ENCODE measurements at regions not wholly inside any gene's neighbourhood (a gene's known extent, or its start where the extent isn't known, plus 50 kb on each side); places are given as distances from the start of the nearest gene placed in this dataset.

GRCh38 chr2:16208241-16208797 is 268.0 kb downstream of the MYCN start:
- H3K9me2 ChIP-seq (ENCODE audit: low read depth, low read length), result no peaks in the 10 kb centered on the region
- no peaks in the 10 kb centered on the region for H3K9me3 ChIP-seq (ENCODE audit: low read length)
- no peak overlapping the region for H3K4me2 ChIP-seq (ENCODE audit: low read length)
- no peak overlapping the region for H2AFZ ChIP-seq (ENCODE audit: low read length)
- no peaks in the 10 kb centered on the region for H3K36me3 ChIP-seq (ENCODE audit: insufficient read depth, low read length)
- H3K79me2 ChIP-seq (ENCODE audit: insufficient read depth, low read length), result no peaks in the 10 kb centered on the region
- H4K20me1 ChIP-seq (ENCODE audit: insufficient read depth, low read length), result no peaks in the 10 kb centered on the region
- TF ChIP-seq EZH2 (IDR thresholded peaks at IDR 0.05; ENCODE audit: borderline replicate concordance, low read length) (no peak), CTCF (IDR thresholded peaks at IDR 0.05; ENCODE audit: low read length) (no peak)
- H3K9ac ChIP-seq (ENCODE audit: low read length), result no peak overlapping the region
- no peaks in the 10 kb centered on the region for H3K27me3 ChIP-seq (ENCODE audit: insufficient read depth, low read length)
- no peak overlapping the region for H3K27ac ChIP-seq (ENCODE audit: low read depth, low read length, poor library complexity, severe bottlenecking)
- H3K4me1 ChIP-seq (ENCODE audit: insufficient read depth, low read length, severe bottlenecking), result no peaks in the 10 kb centered on the region
- H3K4me3 ChIP-seq (ENCODE audit: low read depth, low read length, poor library complexity, severe bottlenecking), result no peak overlapping the region
- H3F3A ChIP-seq (ENCODE audit: insufficient read depth, low read length), result no peaks in the 10 kb centered on the region

GRCh38 chr2:16207611-16208010 is 267.3 kb downstream of the MYCN start:
- H3K27me3 ChIP-seq (ENCODE audit: insufficient read depth, low read length), result no peaks in the 10 kb centered on the region
- H3K9me2 ChIP-seq (ENCODE audit: low read depth, low read length), result no peaks in the 10 kb centered on the region
- H3K9ac ChIP-seq (ENCODE audit: low read length), result no peak overlapping the region
- no peak overlapping the region for H3K4me3 ChIP-seq (ENCODE audit: low read depth, low read length, poor library complexity, severe bottlenecking)
- H2AFZ ChIP-seq (ENCODE audit: low read length), result no peak overlapping the region
- no peaks in the 10 kb centered on the region for H4K20me1 ChIP-seq (ENCODE audit: insufficient read depth, low read length)
- H3K4me1 ChIP-seq (ENCODE audit: insufficient read depth, low read length, severe bottlenecking), result no peaks in the 10 kb centered on the region
- H3K79me2 ChIP-seq (ENCODE audit: insufficient read depth, low read length), result no peaks in the 10 kb centered on the region
- no peak overlapping the region for H3K27ac ChIP-seq (ENCODE audit: low read depth, low read length, poor library complexity, severe bottlenecking)
- H3K36me3 ChIP-seq (ENCODE audit: insufficient read depth, low read length), result no peaks in the 10 kb centered on the region
- no peaks in the 10 kb centered on the region for H3K9me3 ChIP-seq (ENCODE audit: low read length)
- no peak overlapping the region for H3K4me2 ChIP-seq (ENCODE audit: low read length)
- TF ChIP-seq CTCF (IDR thresholded peaks at IDR 0.05; ENCODE audit: low read length) (no peak), EZH2 (IDR thresholded peaks at IDR 0.05; ENCODE audit: borderline replicate concordance, low read length) (no peak)
- no peaks in the 10 kb centered on the region for H3F3A ChIP-seq (ENCODE audit: insufficient read depth, low read length)

DNA sequence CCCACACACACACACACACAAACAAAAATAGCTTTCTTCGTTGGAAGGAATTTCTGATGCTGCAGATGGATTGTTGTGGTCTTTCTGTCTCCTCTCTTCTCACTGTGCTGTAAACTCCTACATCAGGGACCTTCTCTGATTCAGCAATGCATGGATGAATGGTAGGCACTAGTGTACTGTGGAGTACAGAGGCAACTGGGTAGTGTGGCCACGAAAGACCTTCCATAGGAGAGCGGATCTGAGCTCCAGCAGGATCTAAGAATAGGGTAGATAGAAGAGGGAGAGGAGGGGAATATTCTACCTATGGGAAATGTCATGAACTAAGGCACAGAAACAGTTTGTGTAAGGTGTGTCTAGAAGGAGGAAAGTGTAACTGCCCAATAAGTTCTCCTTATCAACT is 266.8 kb downstream of the MYCN start:
- no peaks in the 10 kb centered on the region for H3F3A ChIP-seq (ENCODE audit: insufficient read depth, low read length)
- TF ChIP-seq CTCF (IDR thresholded peaks at IDR 0.05; ENCODE audit: low read length) (no peak), EZH2 (IDR thresholded peaks at IDR 0.05; ENCODE audit: borderline replicate concordance, low read length) (no peak)
- no peaks in the 10 kb centered on the region for H3K4me1 ChIP-seq (ENCODE audit: insufficient read depth, low read length, severe bottlenecking)
- H3K4me2 ChIP-seq (ENCODE audit: low read length), result no peak overlapping the region
- H3K79me2 ChIP-seq (ENCODE audit: insufficient read depth, low read length), result no peaks in the 10 kb centered on the region
- no peak overlapping the region for H3K27ac ChIP-seq (ENCODE audit: low read depth, low read length, poor library complexity, severe bottlenecking)
- no peak overlapping the region for H2AFZ ChIP-seq (ENCODE audit: low read length)
- H3K36me3 ChIP-seq (ENCODE audit: insufficient read depth, low read length), result no peaks in the 10 kb centered on the region
- no peak overlapping the region for H3K4me3 ChIP-seq (ENCODE audit: low read depth, low read length, poor library complexity, severe bottlenecking)
- no peaks in the 10 kb centered on the region for H3K27me3 ChIP-seq (ENCODE audit: insufficient read depth, low read length)
- no peaks in the 10 kb centered on the region for H4K20me1 ChIP-seq (ENCODE audit: insufficient read depth, low read length)
- no peaks in the 10 kb centered on the region for H3K9me2 ChIP-seq (ENCODE audit: low read depth, low read length)
- H3K9me3 ChIP-seq (ENCODE audit: low read length), result no peaks in the 10 kb centered on the region
- no peak overlapping the region for H3K9ac ChIP-seq (ENCODE audit: low read length)
